ENCODE measurements at regions not wholly inside any gene's neighbourhood (a gene's known extent, or its start where the extent isn't known, plus 50 kb on each side); places are given as distances from the start of the nearest gene placed in this dataset.
"Not testable (repeated sequence)": the region's sequence is repeated elsewhere in the genome, so short reads cannot be mapped to it uniquely, and the experiment has no call there.

DNA sequence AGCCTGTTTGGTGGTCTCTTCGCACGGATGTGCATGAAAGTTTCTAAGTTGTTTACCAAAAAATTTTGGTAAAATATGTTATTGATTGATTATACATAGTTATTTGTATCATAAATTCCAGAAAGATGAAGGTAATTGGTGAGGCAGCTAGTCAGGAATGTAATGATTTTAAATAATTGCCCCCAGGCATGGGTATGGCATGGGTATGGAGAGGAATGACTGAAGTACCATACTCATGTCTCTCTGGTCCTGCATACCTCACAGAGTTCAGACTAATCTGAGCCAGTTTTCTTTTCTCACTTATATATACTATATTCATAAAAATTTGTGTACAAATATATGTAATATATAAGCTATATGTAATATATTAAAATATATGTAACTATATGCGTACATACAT, 329.0 kb upstream of the TECRL start:
- DNase-seq (ENCODE audit: low read depth in 4 of 4, low spot score in 2 of 4) = no peak

- DNase-seq (ENCODE audit: low read depth in 4 of 4, low spot score in 2 of 4) = not testable (repeated sequence)
These were observed 328.5 kb upstream of the TECRL start for GRCh38 chr4:64737854-64738138.

DNA sequence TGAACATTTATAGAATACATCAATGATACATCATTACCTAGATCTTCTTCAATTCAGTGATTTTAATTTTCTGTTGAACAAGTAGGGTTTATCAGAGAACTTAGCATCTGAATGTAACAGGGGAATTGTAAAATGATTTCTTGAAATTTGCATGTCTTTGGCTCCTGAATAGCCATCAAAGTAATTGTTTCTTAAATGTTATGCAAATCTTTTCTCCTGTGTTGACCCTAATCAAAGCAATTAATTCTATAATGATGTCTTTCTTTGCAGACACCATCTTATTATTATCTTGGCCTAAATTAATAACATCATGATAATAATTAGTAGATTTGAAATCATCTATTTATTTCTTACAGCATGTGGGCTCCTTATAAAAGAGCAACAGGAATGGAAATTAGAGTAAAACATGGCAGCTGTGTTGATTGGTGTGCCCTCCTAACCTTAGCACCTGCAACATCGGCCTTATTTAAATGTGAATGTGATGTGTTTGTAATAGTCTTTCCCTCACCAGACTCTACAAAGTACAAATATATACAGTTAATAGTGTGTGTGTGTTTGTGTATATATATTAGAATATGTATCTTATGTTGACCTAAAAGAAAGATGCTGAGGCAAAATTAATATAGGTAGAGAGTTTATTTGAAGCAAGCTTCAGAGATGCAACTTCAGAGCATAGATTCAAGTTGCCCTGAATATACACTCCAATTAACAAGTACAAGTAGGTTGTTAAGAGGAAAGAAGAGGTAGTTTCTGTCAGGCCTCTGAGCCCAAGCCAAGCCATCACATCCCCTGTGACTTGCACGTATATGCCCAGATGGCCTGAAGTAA, 328.0 kb upstream of the TECRL start:
- no peak for DNase-seq (ENCODE audit: low read depth in 4 of 4, low spot score in 2 of 4)

DNA sequence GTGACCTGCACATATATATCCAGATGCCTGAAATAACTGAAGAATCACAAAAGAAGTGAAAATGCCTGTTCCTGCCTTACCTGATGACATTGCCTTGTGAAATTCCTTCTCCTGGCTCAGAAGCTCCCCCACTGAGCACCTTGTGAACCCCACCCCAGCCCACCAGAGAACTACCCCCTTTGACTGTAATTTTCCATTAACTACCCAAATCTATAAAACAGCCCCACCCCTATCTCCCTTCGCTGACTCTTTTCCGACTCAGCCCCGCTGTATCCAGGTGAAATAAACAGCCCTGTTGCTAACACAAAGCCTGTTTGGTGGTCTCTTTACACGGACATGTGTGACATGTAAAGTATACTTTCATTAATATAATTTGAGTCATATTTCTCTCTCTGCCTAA, 320.3 kb upstream of the TECRL start:
- DNase-seq (ENCODE audit: low read depth in 4 of 4, low spot score in 2 of 4) = no peak

GRCh38 chr4:64727960-64728359, 318.7 kb upstream of the TECRL start:
- no peak for DNase-seq (ENCODE audit: low read depth in 4 of 4, low spot score in 2 of 4)

DNA sequence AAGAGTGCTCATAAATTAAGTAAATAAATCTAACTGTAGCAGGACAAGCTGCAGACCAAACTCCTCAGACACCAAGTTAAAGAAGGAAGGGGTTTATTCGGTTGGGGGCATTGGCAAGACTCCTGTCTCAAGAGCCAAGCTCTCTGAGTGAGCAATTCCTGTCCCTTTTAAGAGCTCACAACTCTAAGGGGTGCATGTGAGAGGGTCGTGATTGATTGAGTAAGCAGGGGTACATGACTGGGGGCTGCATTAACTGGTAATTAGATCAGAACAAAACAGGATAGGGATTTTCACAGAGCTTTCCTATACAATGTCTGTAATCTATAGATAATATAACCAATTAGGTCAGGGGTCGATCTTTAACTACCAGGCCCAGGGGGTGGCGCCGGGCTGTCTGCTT, 318.1 kb upstream of the TECRL start:
- not testable (repeated sequence) for DNase-seq (ENCODE audit: low read depth in 4 of 4, low spot score in 2 of 4)

DNA sequence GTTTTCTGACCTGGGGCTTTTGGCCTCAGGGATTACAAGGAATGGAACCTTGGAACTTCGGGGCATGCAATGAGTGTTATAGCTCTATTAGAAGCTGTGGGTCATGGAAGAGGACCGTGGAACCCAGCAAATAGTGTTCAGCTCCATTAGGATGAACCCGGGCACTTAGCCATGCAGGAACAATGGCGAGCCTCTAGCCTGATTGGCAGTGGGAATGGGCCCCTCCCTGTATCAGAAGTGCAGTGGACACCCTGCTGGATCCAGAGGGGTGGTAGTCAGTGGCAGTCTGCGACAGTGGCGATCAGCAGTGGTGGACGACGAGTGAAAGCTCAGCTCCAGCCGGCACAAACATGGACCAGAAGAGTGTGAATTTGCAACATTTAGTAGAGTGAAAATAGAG, 315.4 kb upstream of the TECRL start:
- no peak for DNase-seq (ENCODE audit: low read depth in 4 of 4, low spot score in 2 of 4)

- no peak for DNase-seq (ENCODE audit: low read depth in 4 of 4, low spot score in 2 of 4)
These were observed 311.9 kb upstream of the TECRL start for GRCh38 chr4:64721106-64721505.

DNA sequence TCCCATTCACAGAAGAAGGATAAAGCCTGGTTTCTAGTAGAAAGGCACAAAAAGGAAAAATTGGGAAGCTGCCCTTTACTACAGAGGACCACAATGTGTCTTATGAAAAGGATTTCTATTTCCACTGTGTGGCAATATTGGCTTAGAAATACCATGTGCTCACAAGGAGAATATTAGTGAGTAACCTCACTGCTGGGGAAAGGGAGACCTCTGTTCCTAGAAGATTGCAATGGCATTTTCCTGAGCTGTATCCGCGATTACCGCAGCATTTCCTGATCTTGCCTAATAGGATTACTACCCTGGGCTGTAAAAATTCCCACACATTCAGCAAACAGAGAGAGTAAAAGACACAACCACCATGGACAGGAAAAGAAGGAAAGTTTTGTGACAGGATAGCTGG, 308.8 kb upstream of the TECRL start:
- no peak for DNase-seq (ENCODE audit: low read depth in 4 of 4, low spot score in 2 of 4)

GRCh38 chr4:64715741-64716140, 306.5 kb upstream of the TECRL start:
- DNase-seq (ENCODE audit: low read depth in 4 of 4, low spot score in 2 of 4) = no peak

GRCh38 chr4:64713256-64713840, 304.1 kb upstream of the TECRL start:
- peak in 2 of 4 donors; percentile 1 to 6 for DNase-seq (ENCODE audit: low read depth in 4 of 4, low spot score in 2 of 4)

- DNase-seq (ENCODE audit: low read depth in 4 of 4, low spot score in 2 of 4) = no peak
These were observed 303.3 kb upstream of the TECRL start for GRCh38 chr4:64712590-64712989.

- no peak for DNase-seq (ENCODE audit: low read depth in 4 of 4, low spot score in 2 of 4)
These were observed 296.7 kb upstream of the TECRL start for GRCh38 chr4:64705989-64706388.

DNA sequence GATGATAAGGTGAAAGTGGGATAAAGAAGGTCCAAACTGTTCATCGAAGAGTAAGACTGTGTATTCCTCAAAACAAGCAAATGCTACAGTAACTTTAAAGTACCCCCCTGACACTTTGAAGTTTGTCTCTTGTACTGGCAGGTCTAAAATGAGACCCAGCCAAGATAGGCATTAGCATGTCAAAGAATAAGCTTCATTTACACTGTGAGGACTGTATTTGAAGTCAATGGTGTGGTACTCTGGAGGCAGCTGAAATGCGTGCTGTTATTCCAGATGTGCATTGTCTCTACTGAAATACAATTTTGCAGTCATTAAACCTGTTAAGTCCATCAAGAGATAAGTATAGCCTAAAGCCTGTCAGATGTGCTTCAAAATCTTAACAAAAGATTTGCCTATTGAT, 288.9 kb upstream of the TECRL start:
- no peak for DNase-seq (ENCODE audit: low read depth in 4 of 4, low spot score in 2 of 4)

- DNase-seq (ENCODE audit: low read depth in 4 of 4, low spot score in 2 of 4) = no peak
These were observed 273.7 kb upstream of the TECRL start for GRCh38 chr4:64682946-64683345.

- no peak for DNase-seq (ENCODE audit: low read depth in 4 of 4, low spot score in 2 of 4)
These were observed 273.2 kb upstream of the TECRL start for GRCh38 chr4:64682481-64682880.

DNA sequence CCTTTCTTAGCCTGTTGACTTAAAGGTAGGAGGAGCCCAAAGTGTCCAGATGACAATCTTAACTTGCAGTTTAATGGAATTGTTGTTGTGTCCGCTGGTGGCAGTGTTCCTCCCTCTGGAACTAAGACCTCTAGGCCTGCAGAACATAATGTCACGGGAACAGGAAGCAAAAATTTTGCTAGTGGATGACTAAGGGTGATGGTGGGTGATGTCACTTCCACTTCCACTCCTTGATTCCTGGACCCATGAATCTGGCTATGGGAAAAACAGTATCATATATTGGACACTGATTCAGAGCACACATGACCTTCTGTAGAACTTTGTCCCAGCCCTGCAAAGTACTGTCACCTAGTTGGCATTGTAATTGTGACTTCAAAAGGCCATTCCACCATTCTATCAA, 263.9 kb upstream of the TECRL start:
- not testable (repeated sequence) for DNase-seq (ENCODE audit: low read depth in 4 of 4, low spot score in 2 of 4)

DNA sequence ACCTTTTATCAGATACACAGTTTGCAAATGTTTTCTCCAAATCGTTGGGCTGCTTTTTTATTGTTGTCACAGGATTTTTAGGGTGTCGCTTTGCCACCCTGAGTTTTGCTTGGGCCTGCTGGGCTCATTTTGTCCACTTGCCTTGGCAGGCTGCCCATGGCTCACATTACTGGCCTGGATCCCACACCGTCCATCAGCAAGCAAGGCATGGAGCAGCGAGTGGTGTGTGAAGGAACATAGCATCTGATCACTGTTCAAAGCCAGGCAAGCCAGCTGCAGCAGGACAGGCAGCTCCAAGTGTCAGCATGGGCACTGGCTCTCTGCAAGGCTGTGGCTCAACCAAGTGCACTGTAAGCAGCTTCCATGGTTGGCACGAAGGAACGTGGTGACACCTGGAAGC, 261.4 kb upstream of the TECRL start:
- no peak for DNase-seq (ENCODE audit: low read depth in 4 of 4, low spot score in 2 of 4)

DNA sequence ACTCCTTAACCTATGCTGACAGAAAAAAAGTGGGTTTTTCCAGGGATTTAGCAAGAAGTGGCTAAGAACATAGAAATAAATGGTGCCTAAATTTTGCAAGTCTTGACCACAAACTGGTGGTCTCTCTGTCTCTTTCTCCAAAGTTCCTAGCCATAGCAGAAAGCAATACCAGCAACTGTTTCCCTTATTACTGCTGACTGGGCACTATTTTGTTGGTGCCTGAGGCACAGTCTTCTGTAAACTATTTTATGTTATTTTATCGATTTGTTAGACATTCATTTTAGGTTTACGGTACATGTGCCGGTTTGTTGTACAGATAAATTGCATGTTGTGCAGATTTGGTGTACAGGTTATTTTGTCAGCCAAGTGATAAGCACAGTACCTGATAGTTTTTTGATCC, 234.6 kb upstream of the TECRL start:
- no peak for DNase-seq (ENCODE audit: low read depth in 4 of 4, low spot score in 2 of 4)

DNA sequence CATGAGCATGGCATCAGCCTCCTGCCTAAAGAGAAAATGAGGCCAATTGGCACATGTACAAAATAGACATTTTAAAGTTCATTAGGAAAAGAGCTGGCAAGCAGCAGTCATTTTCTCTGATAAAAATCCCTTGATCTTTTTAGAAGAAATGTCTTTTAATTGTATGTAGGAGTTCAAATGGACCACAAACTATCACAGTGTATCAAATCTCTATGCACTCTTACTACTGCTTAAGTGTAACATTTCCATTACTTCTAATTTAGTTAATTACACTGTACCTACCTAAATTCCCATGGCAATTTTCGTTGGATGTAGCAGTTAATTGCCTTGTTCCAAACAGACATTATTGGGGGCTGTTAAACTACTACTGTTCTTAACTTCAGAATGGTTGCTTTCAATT, 233.7 kb upstream of the TECRL start:
- DNase-seq (ENCODE audit: low read depth in 4 of 4, low spot score in 2 of 4) = no peak

- not testable (repeated sequence) for DNase-seq (ENCODE audit: low read depth in 4 of 4, low spot score in 2 of 4)
These were observed 231.2 kb upstream of the TECRL start for GRCh38 chr4:64640402-64640801.

GRCh38 chr4:64625438-64625837, 216.2 kb upstream of the TECRL start:
- no peak for DNase-seq (ENCODE audit: low read depth in 4 of 4, low spot score in 2 of 4)

DNA sequence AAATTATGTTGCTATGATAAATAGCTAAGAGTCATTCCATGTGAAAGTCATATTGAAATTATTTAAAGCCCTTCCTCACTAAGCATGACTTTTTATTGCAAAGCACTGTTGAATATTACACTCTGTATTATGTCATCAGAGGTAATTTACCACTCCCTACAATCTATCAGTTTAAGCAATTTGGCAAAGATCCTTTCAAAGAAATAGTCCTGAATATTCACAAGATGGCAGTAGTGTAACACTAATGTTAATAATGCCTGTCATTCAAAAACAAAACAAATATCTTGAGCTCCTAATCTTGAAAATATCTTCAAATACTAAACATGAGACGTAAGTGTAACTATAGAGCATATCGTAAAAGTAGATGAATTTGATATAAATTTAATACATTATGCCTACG, 208.6 kb upstream of the TECRL start:
- no peak for DNase-seq (ENCODE audit: low read depth in 4 of 4, low spot score in 2 of 4)
